Islet precursor cell (in vitro differentiated cells): ENCODE measurements at regions not wholly inside any gene's neighbourhood (a gene's known extent, or its start where the extent isn't known, plus 50 kb on each side); places are given as distances from the start of the nearest gene placed in this dataset.
"Not testable (repeated sequence)": the region's sequence is repeated elsewhere in the genome, so short reads cannot be mapped to it uniquely, and the experiment has no call there.

ENCODE experiments used
- DNase-seq: peaks from one replicate; pipeline ENCODE4 v3.0.0-alpha.2; 2018

DNA sequence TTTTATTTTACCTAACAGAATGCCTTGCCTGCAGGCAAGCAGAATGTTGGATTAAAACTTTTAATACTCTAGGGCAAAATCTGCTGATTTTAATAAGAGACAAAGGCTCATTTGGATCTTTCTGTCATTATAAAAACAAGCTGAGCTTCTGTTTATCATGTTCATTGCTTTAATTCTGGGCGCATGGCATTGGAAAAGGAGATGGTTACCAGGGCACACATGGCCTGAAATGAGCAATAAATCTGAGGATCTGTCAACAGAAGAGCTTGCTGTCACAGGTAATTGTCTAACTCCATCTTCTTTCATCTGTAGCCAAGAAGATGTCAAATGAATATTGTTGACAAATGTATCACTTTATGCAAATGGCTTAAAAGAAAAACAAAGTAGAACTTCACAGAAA lies 439.6 kb downstream of the DOK5 start:
- DNase-seq: no peak

DNA sequence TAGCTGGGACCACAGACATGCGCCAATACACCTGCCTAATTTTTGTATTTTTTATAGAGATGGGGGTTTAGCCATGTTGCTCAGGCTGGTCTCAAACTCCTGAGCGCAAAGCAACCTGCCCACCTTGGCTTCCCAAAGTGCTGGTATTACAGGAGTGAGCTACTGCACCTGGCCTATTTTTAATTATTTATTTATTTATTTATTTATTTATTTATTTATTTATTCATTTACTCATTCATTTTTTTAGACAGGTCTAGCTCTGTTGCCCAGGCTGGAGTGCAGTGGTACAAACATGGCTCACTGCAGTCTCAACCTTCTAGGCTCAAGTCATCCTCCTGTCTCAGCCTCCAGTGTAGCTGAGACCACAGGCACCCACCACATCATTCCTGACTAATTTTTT lies 434.3 kb downstream of the DOK5 start:
- no peak for DNase-seq

DNA sequence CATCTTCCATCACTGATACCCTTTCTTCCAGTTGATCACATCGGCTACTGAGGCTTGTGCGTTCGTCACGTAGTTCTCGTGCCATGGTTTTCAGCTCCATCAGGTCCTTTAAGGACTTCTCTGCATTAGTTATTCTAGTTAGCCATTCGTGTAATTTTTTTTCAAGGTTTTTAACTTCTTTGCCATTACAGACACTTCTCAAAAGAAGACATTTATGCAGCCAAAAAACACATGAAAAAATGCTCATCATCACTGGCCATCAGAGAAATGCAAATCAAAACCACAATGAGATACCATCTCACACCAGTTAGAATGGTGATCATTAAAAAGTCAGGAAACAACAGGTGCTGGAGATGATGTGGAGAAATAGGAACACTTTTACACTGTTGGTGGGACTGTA lies 430.7 kb downstream of the DOK5 start:
- DNase-seq: not testable (repeated sequence)

DNA sequence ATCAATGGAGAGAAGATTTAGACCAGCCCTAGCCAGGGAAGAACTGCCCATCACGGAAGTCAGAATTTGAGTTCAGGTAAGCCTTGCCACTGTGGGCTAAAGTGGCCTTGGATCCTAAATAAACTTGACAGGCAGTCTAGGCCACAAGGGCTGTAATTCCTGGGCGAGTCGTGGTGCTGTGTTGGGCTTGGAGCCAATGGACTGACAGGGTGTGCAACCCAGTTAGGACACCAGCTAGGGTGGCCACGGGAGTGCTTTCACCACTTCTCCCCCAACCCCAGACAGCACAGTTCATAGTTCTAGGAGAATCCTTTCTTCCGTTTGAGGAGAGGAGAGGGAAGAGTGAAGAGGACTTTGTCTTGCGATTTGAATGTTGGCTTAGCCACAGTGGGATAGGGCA lies 422.4 kb downstream of the DOK5 start:
- DNase-seq: no peak

DNA sequence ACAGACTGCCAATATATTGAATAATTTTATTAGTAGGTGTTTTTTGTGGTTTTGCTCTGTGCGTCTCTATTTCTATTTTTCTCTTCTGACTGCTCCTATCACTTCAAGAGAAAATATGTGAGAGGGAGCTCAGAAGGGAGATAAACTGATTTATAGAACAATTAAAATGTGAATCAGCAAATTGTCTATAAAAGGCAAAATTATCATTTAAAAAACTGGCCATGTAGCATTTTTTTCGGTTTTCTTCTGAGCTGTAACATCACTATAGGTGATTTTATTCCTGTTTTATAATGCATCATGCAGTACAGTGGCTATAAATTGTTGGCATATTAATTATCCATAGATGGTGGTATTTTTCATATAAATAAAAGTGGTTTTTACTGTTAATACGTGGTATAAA lies 416.5 kb downstream of the DOK5 start:
- DNase-seq: no peak

DNA sequence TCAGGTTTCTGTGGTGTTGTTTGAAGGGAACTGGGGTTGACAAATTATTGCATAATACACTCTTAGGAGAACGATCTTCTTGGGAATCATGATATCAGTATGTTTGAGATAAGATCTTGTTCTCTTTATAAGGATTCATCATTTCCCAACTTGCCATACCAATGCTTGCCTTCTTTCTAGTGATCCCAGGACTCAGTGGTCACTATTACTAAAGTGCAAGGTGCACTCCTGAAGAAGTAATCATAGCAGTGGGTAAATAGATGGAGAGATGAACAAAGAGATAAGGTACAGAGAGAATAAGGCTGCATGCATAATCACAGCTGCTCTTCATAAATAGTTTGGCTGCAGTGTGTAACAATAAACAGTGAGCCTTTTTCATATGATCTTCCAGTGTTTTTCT lies 404.0 kb downstream of the DOK5 start:
- DNase-seq: no peak

DNA sequence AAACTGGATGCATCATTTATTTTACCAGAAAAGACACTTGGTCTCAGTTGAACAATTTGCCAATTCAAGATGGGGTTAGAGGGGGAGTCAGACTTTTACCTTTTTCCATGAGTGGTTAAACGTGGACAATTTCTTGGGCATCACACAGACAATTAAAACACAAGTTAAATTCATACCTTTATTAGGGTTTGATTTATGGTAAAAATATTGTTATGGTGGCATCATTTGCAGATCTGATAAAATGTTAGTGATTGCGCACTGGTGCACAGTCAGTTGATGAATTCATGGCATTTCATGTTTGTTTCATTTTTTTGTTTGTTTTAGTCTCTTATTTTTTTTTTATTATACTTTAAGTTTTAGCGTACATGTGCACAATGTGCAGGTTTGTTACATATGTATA lies 399.9 kb downstream of the DOK5 start:
- no peak for DNase-seq

DNA sequence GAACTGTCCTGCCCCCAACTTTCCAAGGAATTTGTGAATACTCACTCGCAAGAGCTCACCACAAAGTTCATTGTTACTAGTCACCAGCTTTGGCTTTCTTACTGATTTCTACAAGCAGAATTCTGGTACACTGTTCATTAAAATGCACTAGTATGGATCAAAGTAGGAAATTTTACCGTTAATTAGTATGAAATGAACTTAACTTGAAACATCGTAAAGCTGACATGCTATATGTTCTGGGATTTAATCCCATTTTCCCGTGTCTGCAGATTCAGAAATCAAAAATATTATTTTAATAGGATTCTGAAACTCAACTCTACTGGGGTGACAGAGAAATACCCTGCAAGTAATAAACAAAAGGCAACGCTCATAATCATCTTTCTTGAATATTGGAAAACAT lies 399.3 kb downstream of the DOK5 start:
- no peak for DNase-seq

DNA sequence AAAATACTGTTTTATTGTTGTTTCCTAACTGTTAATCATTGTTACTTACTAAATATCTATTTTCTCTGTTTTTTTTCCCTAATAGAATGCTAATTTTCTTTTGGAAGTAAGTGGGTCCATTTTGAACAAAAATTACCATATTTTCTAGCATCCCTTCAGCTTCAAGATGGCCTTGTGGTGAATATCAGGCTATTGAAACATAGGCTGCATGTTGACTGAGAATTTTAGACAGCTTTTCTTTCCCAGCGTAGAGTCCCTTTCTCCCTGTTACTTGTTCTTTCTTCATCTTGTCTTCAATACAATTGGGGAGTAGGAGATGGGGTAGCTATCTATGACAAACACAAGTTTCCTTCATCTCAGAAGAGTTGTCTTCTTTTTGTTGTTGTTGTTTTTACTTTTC lies 397.0 kb downstream of the DOK5 start:
- no peak for DNase-seq

DNA sequence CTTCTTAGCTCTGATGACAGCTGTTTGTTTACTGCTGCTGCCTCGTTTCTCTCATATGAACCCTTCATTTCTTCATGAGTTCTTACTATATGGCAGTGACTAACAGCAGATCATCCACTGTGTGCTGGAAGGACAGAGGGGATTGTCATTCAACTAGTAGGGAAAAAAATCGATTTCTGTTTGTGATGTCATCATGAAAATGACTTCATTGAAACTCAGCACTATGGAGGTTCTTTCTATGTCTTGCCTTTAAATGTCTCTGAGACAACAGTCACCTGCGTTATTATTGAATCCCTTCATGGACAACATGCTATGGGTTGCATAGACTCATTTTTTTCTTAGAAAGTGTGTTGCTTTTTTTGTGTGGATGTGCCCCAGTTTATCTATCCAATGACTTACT lies 394.4 kb downstream of the DOK5 start:
- DNase-seq: no peak

DNA sequence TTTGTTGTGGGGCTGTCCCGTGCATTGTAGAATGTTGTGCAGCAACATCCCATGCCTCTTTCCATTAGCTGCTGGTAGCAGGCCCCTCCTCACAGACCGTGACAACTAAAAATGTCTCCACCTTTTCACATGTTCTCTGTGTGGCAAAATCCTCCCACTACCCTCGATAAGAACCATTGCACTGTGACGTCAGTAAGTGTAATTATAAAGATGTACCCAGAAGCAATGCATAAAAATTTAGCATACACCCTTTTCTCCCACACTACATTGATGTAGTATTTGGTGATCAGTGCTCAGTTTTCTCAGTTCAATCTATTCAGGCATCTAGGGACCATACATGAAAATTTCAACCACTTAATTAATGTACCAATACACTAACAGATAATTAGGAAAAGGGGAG lies 389.9 kb downstream of the DOK5 start:
- DNase-seq: no peak

DNA sequence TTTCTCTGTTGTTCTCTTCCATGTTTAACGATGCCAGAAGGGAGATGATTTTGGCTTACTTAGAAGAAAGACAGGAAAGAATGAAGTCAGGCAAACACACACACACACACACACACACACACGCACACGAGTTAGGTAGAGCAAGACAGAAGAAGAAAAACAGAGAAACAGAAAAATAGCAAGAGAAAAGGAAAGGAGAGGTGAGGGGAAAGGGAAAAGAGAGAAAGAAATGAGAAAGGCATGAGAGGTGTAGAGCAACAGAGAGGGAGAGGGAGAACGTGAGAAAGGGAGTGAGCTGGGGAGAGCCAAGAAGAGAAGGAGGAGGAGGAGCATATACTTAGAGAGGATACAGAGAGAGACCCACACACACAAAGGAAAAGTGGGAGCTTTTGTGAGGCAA lies 385.3 kb downstream of the DOK5 start:
- DNase-seq: no peak

DNA sequence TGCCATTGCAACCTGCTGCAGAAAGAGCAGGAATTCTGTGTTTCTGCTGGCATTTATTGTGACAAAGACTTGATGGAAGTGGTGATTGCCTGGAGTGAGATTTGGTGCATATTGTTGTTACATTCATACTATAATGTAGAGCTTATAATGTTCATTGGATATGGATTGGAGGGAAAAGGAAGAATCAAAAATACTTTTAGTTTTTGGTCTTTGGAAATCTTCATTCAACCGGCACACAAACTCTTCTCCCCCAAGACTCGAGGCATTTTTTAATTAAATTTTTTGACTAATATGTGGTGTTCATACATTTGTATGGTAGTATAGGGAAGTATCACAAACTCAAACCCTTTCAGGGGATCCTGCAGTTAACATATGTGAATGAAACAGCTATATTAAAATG lies 380.8 kb downstream of the DOK5 start:
- no peak for DNase-seq

DNA sequence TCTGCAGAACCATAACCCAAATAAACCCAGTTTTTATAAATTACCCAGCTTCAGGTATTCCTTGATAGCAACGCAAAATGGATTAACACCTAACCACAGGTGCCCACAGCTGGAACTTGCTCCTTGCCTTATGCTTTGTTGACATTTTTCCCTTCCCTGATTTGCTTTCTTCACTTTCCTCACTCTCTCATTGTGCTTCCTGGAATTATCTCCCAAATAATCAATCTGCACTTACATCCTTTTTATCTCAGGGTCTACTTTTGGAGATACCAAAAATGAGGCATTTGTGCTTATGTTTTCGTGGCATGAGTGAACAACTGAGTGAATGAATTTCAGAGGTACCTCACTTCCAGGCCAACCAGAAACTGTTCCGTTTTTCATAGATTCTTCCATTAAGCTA lies 374.3 kb downstream of the DOK5 start:
- DNase-seq: no peak

DNA sequence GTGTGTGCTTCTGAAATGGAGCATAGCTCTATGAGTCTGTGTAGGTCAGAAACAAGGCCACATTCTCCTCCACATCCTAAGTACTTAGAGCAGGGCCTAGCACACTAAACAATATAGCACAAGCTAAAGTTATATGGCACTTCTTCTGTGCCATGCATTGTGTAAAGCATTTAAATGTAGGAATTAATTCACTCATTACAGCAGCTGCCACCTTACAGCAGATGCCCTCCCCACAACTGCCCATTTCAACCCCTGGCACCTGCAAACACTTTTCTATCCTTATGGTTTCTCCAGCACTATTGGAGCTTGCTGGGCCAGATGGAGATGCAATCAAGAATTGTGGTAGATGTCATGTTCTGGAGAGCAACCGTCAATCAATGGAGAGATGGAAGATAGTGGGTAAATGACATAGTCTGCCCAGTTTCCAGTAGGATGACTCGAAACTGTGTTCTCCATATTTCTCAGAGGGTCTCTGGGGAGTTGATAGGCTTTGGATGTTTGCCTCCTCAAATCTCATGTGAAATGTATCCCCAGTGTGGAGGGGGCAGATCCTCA lies 373.7 kb downstream of the DOK5 start:
- no peak for DNase-seq

DNA sequence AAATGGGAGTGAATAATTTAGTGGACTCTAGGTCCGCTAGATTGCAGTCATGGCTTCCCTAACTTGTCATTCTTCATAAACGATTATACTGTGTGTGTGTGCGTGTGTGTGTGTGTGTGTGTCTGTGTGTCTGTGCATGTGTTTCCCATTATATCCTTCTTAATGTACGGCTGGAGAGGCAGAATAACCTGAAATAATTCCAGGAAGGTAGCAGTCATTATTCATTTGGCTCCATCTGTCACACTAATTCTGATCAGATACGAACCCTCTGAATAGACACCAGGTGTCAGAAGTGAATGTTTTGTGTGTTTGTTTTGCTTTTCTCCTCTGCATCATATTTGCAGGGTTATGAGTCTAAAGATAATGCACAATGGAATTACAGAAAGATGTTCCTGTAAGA lies 372.9 kb downstream of the DOK5 start:
- DNase-seq: no peak

DNA sequence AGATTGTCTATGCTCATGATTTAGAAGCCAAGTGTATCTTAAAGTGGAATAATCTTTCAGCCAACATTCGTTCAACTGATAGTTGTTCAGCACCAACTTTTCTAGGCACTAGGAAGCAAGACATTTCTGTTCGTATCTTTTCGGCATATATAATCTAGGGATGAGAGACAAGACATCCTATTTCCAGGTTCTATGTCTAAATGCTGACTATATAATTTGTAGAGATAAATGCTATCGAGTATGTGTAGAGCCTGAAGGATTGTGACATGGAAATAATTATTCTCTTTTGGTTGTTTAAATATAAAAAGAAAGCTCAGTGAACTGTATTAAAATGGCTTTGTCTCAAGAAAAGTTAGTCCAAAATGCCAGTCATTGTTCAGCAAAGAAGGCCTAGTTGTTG lies 371.6 kb downstream of the DOK5 start:
- no peak for DNase-seq

DNA sequence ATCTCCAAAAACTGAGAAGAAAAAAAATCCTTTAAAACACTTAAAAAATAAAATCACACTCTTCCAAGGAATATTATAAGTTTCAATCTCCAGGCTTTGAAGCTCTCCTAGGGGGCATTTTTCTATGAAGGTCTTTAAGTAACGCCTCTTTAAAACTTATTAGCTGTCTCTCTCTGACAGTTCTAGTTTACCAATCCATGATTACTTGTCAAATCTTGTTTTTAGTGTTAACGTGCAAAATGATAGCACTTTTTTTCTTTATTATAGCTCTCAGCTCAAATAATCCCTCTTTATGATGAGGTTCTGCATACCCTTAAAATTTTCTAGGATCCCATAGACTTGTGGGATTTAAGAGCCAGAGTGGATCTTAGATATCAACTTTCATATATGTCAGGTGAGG lies 369.0 kb downstream of the DOK5 start:
- DNase-seq: no peak

DNA sequence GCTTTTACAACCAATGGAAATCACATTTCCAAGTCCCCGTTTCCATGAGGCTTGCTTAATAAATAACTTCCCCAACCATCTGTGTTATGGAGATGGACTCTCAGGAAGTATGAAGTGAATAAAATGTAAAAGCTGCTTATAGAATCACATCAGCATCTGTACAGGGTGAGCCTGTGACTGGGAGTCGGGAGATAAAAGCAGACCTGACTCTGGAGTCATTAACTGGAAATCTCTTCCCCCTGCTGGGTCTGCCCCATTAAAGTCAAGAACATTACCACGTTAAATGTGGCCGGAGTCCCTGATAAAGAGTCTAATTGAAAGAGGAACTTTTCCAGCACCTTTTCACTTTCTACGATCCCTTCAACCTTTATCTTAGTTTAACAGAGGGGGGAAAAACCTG lies 368.5 kb downstream of the DOK5 start:
- DNase-seq: no peak

DNA sequence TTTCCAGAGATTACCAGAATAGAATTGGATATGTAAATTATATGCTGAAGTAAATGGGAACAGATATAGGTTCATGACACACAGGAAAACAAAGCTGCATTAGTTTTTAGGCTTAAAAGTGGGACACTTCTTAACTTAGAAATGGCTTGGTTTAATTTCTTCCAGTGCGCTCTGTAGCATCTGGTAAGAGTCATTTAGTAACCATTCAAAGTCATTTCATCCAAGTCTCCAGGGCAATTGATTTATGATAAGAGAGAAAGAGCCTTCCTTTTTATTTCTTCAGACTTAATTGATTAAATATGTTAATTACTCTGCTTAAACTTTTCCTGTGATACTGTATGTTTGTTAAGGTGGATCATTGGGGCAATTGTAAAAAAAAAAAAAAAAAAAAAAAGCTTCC lies 368.0 kb downstream of the DOK5 start:
- DNase-seq: no peak

DNA sequence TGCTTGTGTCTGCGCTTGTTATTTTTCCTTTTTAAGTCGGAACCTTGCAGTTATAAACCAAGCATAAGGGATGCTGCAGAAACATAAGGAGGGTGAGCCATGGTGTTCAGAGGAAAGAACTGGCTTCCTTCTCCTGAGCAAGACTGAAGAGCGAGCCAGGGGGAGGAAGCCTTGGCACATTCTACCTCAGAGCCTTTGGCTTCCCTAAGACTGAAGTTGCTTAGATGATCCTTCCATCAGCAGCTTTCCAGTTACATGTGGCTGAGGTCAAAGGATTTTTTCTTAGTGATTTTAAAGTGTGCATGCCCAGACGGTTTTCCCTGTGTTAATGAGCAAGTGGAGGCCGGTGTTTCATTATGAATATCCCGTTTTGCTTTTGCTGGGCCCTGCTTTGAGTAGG lies 363.8 kb downstream of the DOK5 start:
- DNase-seq: no peak

DNA sequence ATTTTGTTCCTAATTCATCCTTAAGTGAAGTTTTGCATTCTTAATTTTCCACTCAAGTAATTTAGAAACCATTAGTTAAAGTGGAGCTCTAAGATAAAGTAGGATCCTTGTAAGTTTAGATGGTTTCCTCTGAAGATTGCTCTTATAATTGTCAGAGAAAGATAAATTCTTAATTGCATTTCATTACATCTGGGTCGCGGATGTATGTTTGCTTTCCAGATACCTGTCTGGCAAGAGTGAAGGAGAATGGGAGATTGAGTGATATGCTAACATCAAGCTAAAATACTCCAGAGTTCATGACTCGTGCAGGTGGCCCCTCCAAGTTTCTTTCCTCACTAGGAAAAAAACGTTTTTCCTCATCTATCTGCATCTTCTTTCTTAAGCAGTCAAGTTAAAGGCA lies 361.8 kb downstream of the DOK5 start:
- no peak for DNase-seq

DNA sequence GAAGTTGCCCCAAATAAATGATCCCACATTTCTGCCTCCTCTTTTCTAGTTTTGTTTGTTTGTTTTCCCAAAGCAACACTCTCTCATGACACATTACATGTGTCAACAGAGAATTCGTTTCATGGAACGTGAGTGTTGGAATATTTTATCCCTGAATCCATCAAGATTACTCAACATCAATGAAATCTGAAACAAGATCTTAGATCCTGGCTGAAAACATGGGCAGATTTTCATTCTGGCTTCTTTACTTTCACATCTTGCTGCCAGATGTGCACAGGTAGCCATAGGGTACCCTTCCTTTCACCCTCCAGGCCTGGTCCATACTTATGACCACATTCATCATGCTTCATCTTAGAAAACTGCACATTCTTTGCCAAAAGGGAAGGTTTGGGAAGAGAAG lies 347.0 kb downstream of the DOK5 start:
- no peak for DNase-seq

DNA sequence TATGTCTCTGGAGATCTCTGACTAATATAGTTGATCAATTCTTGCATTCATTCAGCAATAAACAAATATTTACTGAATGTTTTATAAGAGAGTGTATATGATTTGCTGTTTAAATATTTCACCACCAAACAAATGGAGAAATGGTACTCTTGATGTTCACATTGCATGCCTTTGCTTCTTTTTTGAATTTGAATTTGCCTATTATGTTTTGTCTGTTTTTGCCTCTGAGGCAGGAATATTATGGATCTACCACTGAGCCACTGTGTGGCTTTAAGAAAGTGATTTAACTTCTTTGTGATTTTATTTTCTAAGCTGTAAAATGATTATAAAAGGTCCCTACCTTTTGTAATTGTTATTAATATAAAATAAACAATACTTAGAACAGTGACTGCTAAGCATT lies 345.0 kb downstream of the DOK5 start:
- no peak for DNase-seq

DNA sequence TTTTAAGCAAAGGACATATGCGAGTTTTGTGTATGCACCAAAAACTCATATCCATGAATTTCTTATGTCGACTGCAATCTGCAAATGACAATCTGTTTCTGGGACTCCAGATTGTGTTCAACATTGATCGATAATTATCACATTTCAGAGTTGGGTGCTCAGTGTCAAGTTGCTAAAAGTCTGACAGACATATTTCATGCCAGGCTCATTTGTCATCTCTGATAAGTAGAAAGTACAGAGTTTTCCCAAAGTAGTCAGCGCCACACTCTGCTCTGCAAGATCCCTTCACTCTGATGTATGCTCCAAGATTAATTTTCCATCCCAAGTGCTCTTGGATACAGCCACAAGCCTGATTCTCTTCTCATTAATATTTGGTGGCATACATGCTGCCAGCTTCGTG lies 331.1 kb downstream of the DOK5 start:
- DNase-seq: no peak

DNA sequence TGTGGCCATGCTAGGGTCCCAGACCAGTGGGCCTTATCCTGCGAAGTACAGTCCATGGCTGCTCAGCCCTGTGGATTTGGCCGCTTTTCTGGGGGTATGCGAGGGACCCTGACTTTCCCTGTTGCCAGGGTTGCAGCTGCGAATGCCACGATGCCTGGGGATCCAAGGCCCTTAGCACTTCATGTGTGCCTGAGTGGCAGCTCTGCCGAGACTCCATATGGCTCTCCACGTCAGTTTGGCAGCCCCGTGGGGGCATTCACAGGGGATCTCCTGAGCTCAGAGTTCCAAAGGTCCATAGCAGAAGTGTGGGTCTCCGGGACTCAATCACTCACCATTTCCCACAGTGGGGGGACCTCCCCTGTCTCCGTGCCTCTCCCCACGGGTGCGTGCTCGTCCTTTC lies 319.5 kb downstream of the DOK5 start:
- no peak for DNase-seq
